GM21529 (cell line): ENCODE measurements at regions not wholly inside any gene's neighbourhood (a gene's known extent, or its start where the extent isn't known, plus 50 kb on each side); places are given as distances from the start of the nearest gene placed in this dataset.
"Not testable (repeated sequence)": the region's sequence is repeated elsewhere in the genome, so short reads cannot be mapped to it uniquely, and the experiment has no call there.

Source experiments
- ATAC-seq: cut with Tn5 transposase; IDR thresholded peaks from one replicate; pipeline ENCODE4 v1.9.1; 2021; ENCODE audit not compliant: unreplicated experiment

DNA sequence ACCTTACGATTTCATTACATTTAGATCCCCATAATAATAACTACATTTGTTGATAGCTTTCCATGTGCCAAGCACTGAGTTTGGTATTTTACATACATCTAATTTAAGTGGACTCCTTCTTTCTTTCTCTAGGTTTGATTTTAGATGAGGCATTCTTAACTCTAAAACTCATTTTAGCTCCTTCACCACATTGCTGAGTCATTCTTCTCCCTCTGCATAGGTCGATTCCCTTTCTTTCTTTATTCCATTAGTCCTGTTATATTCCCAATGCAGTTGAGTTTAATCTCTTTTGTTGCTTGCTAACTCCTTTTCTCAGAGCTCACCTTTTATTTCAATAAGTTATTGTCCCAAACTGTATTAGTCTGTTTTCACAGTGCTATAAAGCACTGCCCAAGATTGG, 329.8 kb downstream of the TAF11L14 start:
- no peak for ATAC-seq

- ATAC-seq = no peak
Observed at GRCh38 chr5:17966640-17967402, 332.6 kb downstream of the TAF11L14 start.

GRCh38 chr5:17976404-17976803, 342.1 kb downstream of the TAF11L14 start:
- ATAC-seq = no peak

DNA sequence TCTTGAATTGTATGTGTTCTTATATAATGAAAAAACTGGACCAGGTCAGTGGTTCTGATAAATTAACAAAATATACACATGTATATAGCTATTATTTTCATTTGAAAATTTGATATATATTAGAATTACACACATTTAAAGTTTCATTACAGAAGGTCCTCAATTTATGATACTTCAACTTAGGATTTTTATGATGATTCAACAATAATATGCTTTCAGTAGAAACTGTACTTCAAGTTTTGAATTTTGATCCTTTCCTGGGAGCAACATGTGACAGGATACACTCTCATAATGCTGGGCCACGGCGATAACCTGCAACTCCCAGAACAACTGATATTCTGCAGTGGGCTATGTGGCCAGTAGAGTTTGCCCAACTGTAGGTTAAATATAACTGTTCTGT, 344.7 kb downstream of the TAF11L14 start:
- ATAC-seq = no peak

DNA sequence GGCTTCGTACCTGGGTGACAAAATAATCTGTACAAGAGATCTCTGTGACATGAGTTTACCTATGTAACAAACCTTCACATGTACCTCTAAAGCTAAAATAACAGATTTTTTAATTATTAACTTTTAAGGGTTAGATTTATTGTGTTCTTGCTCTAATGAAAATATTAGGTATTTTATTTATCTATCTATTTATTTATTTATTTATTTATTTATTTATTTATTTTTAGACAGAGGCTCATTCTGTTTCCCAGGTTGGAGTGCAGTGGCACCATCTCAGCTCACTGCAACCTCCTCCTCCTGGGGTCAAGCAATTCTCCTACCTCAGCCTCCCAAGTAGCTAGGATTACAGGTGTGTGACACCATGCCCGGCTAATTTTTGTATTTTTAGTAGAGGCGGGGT, 348.4 kb downstream of the TAF11L14 start:
- ATAC-seq = not testable (repeated sequence)

- ATAC-seq = no peak
Observed at GRCh38 chr5:17989036-17989435, 354.8 kb downstream of the TAF11L14 start.

DNA sequence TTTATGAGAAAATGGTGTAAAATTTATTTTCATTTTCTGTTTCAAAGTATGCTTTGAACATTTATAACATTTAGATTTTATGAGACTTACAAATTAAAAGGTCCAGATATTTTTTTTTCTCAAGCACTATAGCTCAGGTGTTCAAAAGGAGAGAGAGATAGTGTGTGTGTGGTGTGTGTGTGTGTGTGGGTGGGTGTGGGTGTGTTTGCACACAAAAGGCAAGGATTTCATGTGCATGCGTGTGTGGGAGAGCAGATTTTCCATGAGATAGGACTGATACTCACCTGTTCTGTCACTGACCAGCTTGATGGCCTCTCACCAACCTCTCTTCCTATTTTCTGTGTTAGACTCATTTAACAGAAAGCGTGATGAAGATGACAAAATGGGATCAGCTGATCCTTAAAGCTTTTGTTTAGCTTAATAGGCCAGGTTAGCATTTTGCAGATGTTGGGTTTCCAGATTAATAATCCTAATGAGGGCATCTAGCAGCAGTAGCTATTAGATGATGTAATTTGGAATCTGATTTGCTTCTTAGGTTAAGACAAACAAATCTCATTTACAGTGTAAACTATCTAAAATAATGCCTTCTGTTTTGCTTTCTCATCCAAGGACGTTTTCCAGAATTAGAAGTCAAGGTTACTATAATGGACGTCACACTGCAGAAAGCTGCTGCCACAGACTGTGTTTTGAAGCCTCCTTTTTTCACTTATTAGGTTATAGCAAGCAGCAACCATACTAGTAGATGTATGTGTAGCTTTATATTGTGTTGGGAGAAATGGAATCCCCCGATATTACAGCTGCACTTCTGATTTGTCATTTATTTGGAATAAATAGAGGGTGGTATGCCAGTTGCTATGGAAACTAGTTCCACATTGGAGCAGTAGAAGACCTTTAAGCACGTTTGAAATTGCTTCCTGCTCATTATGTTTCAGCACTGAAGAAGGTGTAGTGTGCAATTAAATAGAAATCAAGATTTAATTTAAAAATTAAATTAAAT, 355.6 kb downstream of the TAF11L14 start:
- ATAC-seq = no peak

DNA sequence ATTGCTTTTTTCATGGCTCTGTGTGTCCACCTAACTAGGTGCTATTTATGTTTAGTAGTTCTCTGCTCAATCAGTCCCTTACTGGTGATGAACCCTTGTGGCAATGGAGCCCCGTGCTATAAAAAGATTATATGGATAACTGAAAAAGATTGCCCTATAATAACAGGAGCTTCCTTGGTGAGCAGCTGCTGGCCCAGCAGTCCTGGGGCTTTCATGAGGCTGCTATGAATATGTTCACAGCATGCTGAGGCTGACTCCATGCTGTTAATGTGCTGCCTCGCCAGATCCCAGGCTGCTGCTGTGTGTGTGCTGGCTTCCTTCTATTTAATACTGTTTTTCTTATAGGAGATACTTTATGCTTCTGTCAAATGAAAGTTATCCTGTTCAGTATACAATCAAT, 357.5 kb downstream of the TAF11L14 start:
- no peak for ATAC-seq

DNA sequence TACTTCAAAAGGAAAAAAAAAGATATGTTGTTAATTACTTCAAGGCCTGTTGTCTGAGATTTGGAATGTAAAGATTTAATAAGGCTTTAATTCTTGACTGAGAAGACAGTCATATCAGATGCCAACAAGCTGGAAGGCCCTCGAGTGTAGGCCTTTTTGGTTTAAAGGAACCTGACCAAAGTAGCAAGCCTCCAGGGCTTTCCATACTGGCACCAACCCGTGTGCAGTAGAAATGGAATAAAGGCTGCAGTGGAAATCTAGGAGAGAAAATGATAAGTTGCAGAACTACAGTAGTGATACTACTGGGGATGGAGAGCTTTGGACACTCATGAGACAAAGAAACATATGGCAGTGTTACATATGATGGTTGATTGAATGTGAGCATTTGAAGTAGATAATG, 358.0 kb downstream of the TAF11L14 start:
- ATAC-seq = no peak

DNA sequence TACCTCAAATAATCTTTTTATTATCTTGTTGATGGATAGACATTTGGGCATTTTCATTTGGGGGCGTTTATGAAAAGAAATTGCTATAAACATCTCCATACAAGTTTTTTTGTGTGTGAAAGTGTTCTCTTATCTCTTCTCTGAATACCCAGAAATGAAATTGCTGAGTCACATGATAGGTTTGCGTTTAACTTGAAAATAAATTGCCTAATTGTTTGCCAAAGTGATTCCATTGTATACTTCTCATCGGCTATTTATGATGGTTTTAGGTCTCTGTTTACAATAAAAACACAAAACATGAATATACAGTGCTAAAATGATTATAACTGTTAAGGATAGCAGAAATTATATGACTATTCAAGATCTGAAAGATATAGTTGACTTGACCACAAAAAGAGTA, 361.7 kb downstream of the TAF11L14 start:
- ATAC-seq = no peak

DNA sequence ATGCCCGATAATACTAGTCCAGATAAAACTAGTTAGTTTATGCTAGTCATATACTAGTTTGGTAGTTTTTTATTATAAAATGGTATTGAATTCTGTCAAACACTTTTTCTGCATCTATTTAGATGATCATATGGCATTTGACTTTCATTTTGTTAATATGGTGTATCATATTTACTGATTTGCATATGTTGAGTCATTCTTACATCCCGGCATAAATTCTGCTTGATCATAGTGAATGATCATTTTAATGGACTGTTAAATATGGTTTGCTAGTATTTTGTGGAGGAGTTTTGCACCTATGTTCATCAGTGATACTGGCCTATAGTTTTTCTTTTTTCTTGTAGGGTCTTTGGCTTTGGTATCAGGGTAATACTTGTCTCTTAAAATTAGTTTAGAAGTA, 365.6 kb downstream of the TAF11L14 start:
- ATAC-seq = no peak

DNA sequence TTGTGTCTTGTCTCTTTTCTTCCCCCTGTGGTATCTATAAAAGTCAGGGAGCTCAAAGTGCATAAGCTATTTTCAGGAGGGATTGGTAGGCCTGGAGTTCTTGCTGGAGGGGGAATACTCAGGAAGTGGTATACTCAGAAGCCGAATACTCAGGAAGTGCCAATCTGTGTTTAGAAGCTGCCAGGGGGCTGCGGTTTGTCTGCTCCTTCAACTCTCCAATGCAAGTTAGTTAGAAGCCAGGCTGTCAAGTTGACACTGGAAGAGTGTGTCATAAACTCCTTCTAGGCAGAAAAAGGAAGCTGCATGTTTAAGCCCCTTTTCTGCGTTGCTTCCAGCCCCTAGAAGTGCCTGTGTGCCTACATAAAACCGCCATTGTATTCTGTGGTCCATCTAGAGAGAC, 366.5 kb downstream of the TAF11L14 start:
- ATAC-seq = no peak

DNA sequence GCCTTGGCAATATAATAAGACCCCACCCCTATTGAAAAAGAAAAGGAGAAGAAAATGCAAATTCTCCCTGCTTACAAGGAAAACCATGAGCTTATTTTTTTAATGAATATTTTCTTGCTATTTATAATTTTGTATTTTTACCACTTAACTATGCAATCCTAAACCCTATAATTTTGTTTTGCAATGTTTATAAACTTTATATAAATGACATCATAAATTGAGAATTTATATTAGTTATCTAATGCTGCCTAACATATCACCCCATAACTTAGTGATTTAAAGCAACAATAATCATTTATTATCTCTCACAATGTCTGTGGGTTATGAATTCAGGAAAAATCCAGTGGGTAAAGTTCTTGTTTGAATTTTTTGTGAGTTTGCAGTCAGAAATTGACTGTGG, 369.1 kb downstream of the TAF11L14 start:
- ATAC-seq = no peak

GRCh38 chr5:18003784-18004183, 369.5 kb downstream of the TAF11L14 start:
- ATAC-seq = no peak

DNA sequence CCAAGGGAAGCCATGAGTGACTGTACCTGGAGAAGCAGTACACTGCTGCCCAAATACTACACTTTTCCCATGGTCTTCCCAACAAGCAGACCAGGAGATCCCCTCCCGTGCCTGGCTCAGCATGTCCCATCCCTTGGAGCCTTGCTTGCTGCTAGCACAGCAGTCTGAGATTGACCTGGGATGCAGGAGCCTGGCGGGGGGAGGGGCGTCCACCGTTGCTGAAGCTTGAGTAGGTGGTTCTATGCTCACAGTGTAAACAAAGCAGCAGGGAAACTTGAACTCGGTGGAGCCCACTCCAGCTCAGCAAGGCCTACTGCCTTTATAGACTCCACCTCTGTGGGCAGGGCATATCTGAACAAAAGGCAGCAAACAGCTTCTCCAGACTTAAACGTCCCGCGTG, 372.0 kb downstream of the TAF11L14 start:
- ATAC-seq = not testable (repeated sequence)

DNA sequence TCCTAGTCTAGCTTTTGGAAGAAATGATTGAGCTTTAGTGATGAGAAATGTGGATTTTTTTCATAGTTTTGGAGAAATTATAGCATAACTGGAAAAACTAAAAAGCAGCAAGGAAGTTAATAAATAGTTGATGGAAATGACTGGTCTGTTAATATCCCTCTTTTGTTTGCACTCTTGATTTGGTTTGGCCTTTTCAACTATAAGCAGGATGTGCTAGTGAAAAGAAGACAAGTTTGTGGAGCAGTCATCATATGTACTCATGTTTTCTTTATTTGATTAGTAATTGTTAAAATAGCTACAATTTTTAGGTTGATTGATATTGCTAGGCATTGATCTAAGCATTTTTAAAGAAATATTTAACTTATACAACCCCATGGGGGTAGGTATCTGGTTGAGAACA, 374.7 kb downstream of the TAF11L14 start:
- no peak for ATAC-seq

DNA sequence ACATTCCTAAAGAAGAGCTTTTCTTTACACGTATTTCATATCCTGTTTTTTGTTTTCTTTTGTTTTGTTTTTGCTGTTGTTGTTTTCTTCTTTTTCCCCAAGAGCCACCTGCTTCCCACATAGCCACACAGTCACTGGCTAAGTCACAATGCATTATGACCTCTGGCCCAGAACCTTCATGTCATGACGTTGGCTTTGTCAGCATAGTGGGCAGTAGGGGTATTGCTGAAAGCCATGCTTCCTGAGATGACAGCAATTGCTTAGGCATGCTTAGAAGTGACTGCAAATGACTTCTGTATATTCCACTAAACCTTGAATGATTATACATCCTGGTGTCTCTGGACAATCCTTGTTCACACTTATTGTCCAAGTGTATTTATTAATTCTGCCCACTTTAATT, 375.8 kb downstream of the TAF11L14 start:
- no peak for ATAC-seq

DNA sequence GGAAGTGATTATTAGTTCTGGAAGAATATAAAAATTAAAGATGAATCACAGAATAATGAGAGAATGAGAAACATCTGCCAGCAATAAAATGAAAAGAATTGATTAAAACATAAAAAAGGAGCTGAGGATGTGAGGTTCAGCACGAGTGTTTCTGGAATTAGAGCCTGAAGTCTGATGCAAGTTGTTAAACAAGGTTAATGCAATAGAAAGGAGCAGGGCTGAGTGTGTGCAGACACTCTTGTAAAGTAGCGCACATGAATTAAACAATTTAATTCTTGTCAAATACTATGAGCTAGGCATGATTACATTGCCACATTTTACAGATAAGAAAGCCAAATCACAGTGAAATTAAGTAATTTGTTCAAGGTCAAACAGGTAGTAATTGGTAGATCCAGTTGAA, 384.2 kb downstream of the TAF11L14 start:
- ATAC-seq = no peak

DNA sequence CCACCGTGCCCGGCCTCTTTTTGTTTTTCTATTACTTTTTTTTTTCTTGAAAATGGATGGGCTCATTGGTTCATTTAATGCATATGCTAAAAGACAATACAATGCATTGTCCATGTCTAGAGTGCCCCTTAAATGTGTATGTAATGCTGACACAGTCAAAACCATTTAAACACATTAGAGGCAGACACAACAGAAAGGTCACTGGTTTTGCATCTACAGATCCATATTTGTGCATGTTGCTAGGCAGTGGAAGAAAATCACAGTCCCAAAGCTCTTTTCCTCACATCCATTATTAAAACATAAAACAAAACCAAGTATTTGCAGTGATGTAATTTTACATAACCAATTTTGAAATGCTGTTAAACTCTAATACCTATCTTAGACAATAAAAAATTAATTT, 389.0 kb downstream of the TAF11L14 start:
- no peak for ATAC-seq

DNA sequence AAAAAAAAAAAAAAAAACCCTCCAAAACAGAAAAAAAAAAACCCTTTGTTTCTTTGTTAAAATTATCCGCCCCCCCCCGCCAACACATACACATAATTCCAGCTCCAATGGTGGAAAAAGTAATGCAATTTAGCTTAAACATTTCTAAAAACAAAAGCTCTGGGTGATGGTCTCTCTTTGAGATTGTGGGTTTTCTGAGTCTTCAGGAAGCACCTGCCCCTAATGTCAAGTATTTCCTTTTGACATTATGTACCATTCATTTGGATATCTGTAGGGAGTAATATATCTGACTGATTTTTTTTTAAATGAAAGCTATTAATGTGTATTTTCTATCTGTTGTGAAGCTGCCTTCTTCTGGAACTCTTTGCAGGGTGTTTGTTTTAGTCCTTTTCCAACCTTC, 389.7 kb downstream of the TAF11L14 start:
- ATAC-seq = no peak

DNA sequence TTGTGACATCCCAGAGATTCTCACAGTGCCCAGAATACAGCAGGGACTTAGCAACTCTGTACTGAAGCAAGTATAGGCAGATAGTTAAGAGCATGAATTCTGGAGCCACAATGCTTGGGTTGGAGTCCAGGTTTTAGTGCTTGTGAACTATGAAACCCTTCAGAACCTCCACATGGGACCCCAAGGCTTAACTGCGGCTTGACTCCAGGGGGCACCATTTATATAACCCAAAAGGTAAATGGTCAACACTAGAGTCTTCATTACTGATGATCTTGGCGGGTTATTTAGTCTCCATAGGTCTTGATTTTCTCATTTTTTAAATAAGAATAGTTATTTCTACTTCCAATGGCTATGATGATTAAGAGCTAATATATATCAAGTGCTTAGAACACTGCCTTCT, 390.3 kb downstream of the TAF11L14 start:
- no peak for ATAC-seq

GRCh38 chr5:18027241-18027867, 393.1 kb downstream of the TAF11L14 start:
- no peak for ATAC-seq
